Natural killer cell treated with Interleukin-12 subunit alpha and Interleukin-12 subunit beta and Interleukin-15 and Interleukin-18, amount 100 ng/mL, for 72 hours (primary cell): ENCODE measurements at regions not wholly inside any gene's neighbourhood (a gene's known extent, or its start where the extent isn't known, plus 50 kb on each side); places are given as distances from the start of the nearest gene placed in this dataset.
A peak's percentile ranks its signal among the peaks of the same experiment; 100 is the strongest.

Experiments used
- ATAC-seq, 2 donors: fragments of 150-1000 bp; cut with Tn5 transposase in 1 of 2; sonication (Bioruptor Pico), chemical (Tn5 transposase) in 1 of 2; 2 replicates each; pipeline ENCODE4 v1.10.0; 2021
- DNase-seq: peaks from one replicate; pipeline ENCODE4 v3.0.0; 2022; ENCODE audit warnings: low spot score
- H3K27ac Mint-ChIP-seq, 2 donors: 1 replicate in 1 of 2; 2 replicates in 1 of 2; pipeline ENCODE4 v1.8.0; 2022; ENCODE audit warnings: mixed read lengths in 2 of 2, mild to moderate bottlenecking in 1 of 2, moderate library complexity in 1 of 2
- H3K27me3 Mint-ChIP-seq, 2 donors: 1 replicate in 1 of 2; 2 replicates in 1 of 2; pipeline ENCODE4 v1.8.0; 2022; ENCODE audit warnings: mixed read lengths in 2 of 2
- H3K36me3 Mint-ChIP-seq: one replicate; pipeline ENCODE4 v1.8.0; 2022; ENCODE audit warnings: mixed read lengths
- H3K4me1 Mint-ChIP-seq, 2 donors: 1 replicate in 1 of 2; 2 replicates in 1 of 2; pipeline ENCODE4 v1.8.0; 2022; ENCODE audit warnings: low read depth in 2 of 2, mixed read lengths in 2 of 2, mild to moderate bottlenecking in 1 of 2
- H3K4me3 Mint-ChIP-seq: one replicate; pipeline ENCODE4 v1.8.0; 2022; ENCODE audit warnings: mixed read lengths
- H3K9me3 Mint-ChIP-seq: 2 replicates; pipeline ENCODE4 v1.8.0; 2022; ENCODE audit warnings: mixed read lengths

- H3K4me1 Mint-ChIP-seq, result no peaks in the 10 kb centered on the region
- ATAC-seq (no peak), DNase-seq (no peak)
- H3K4me3 Mint-ChIP-seq, result no peak overlapping the region
- peaks cover 12 to 31% of the 10 kb centered on the region in 2 donors for H3K27me3 Mint-ChIP-seq
- H3K36me3 Mint-ChIP-seq, result no peaks in the 10 kb centered on the region
- H3K27ac Mint-ChIP-seq, result no peak overlapping the region
- no peaks in the 10 kb centered on the region for H3K9me3 Mint-ChIP-seq
Measured at GRCh38 chr1:14055442-14056223, 355.6 kb downstream of the PRDM2 start.

- no peaks in the 10 kb centered on the region for H3K9me3 Mint-ChIP-seq
- no peaks in the 10 kb centered on the region for H3K4me1 Mint-ChIP-seq
- no peak overlapping the region for H3K27ac Mint-ChIP-seq
- H3K36me3 Mint-ChIP-seq, result no peaks in the 10 kb centered on the region
- DNase-seq, result no peak
- no peak for ATAC-seq
- peaks cover 22 to 34% of the 10 kb centered on the region in 2 donors for H3K27me3 Mint-ChIP-seq
- no peak overlapping the region for H3K4me3 Mint-ChIP-seq
Measured at GRCh38 chr1:14057640-14058039, 357.7 kb downstream of the PRDM2 start.

GRCh38 chr1:14061204-14061603, 361.2 kb downstream of the PRDM2 start:
- H3K4me1 Mint-ChIP-seq, result no peaks in the 10 kb centered on the region
- no peak overlapping the region for H3K27ac Mint-ChIP-seq

GRCh38 chr1:14061722-14062121, 361.7 kb downstream of the PRDM2 start:
- H3K27me3 Mint-ChIP-seq, result peaks cover 18 to 26% of the 10 kb centered on the region in 2 donors
- ATAC-seq (no peak), DNase-seq (no peak)
- H3K4me1 Mint-ChIP-seq, result no peaks in the 10 kb centered on the region
- no peaks in the 10 kb centered on the region for H3K36me3 Mint-ChIP-seq
- no peaks in the 10 kb centered on the region for H3K9me3 Mint-ChIP-seq
- H3K27ac Mint-ChIP-seq, result no peak overlapping the region
- H3K4me3 Mint-ChIP-seq, result no peak overlapping the region

More at GRCh38 chr1:14061204-14061603, 361.2 kb downstream of the PRDM2 start:
- Mint-ChIP-seq H3K36me3 (no peaks in the 10 kb centered on the region), H3K9me3 (no peaks in the 10 kb centered on the region), H3K27me3 (peaks cover 18 to 26% of the 10 kb centered on the region in 2 donors), H3K4me3 (no peak overlapping the region)
- no peak for ATAC-seq
- no peak for DNase-seq

- ATAC-seq, result no peak
Measured at GRCh38 chr1:14062669-14063068, 362.7 kb downstream of the PRDM2 start.

GRCh38 chr1:14064649-14065442, 364.9 kb downstream of the PRDM2 start:
- Mint-ChIP-seq H3K4me3 (no peak overlapping the region), H3K27me3 (peaks cover 18 to 19% of the 10 kb centered on the region in 2 donors), H3K27ac (no peak overlapping the region), H3K36me3 (no peaks in the 10 kb centered on the region), H3K4me1 (no peaks in the 10 kb centered on the region), H3K9me3 (no peaks in the 10 kb centered on the region)
- ATAC-seq (no peak), DNase-seq (no peak)

More at GRCh38 chr1:14062669-14063068, 362.7 kb downstream of the PRDM2 start:
- Mint-ChIP-seq H3K9me3 (no peaks in the 10 kb centered on the region), H3K27me3 (peaks cover 22 to 31% of the 10 kb centered on the region in 2 donors), H3K4me3 (no peak overlapping the region), H3K36me3 (no peaks in the 10 kb centered on the region), H3K27ac (no peak overlapping the region), H3K4me1 (no peaks in the 10 kb centered on the region)
- no peak for DNase-seq

GRCh38 chr1:14065486-14065885, 365.5 kb downstream of the PRDM2 start:
- Mint-ChIP-seq H3K4me3 (no peak overlapping the region), H3K36me3 (no peaks in the 10 kb centered on the region), H3K27me3 (peaks cover 18 to 19% of the 10 kb centered on the region in 2 donors), H3K4me1 (no peaks in the 10 kb centered on the region), H3K27ac (no peak overlapping the region), H3K9me3 (no peaks in the 10 kb centered on the region)
- no peak for DNase-seq
- no peak for ATAC-seq

- Mint-ChIP-seq H3K36me3 (no peaks in the 10 kb centered on the region), H3K27me3 (peaks cover 7 to 8% of the 10 kb centered on the region in 2 donors), H3K4me3 (no peak overlapping the region), H3K9me3 (no peaks in the 10 kb centered on the region), H3K4me1 (no peaks in the 10 kb centered on the region), H3K27ac (no peak overlapping the region)
- no peak for ATAC-seq
- DNase-seq, result no peak
Measured at GRCh38 chr1:14067036-14067435, 367.0 kb downstream of the PRDM2 start.

GRCh38 chr1:14067711-14068110, 367.7 kb downstream of the PRDM2 start:
- Mint-ChIP-seq H3K36me3 (no peaks in the 10 kb centered on the region), H3K4me1 (no peaks in the 10 kb centered on the region), H3K4me3 (no peak overlapping the region), H3K9me3 (no peaks in the 10 kb centered on the region), H3K27me3 (peaks cover 5 to 8% of the 10 kb centered on the region in 2 donors), H3K27ac (no peak overlapping the region)
- no peak for ATAC-seq
- DNase-seq, result no peak

GRCh38 chr1:14071581-14071980, 371.6 kb downstream of the PRDM2 start:
- H3K27me3 Mint-ChIP-seq, result peaks cover 7 to 18% of the 10 kb centered on the region in 2 donors
- H3K9me3 Mint-ChIP-seq, result no peaks in the 10 kb centered on the region
- H3K36me3 Mint-ChIP-seq, result no peaks in the 10 kb centered on the region
- no peak overlapping the region for H3K27ac Mint-ChIP-seq
- H3K4me1 Mint-ChIP-seq, result no peaks in the 10 kb centered on the region
- DNase-seq (no peak), ATAC-seq (peak in 1 of 2 donors; percentile 22)
- H3K4me3 Mint-ChIP-seq, result no peak overlapping the region

GRCh38 chr1:14080653-14081052, 380.7 kb downstream of the PRDM2 start:
- ATAC-seq (no peak), DNase-seq (no peak)
- Mint-ChIP-seq H3K4me1 (no peaks in the 10 kb centered on the region), H3K9me3 (no peaks in the 10 kb centered on the region), H3K27me3 (peaks cover 3 to 28% of the 10 kb centered on the region in 2 donors), H3K36me3 (no peaks in the 10 kb centered on the region), H3K27ac (no peak overlapping the region), H3K4me3 (no peak overlapping the region)

GRCh38 chr1:14082331-14082730, 382.3 kb downstream of the PRDM2 start:
- Mint-ChIP-seq H3K27me3 (peaks cover 4 to 35% of the 10 kb centered on the region in 2 donors), H3K9me3 (no peaks in the 10 kb centered on the region), H3K36me3 (no peaks in the 10 kb centered on the region), H3K4me3 (no peak overlapping the region), H3K27ac (no peak overlapping the region), H3K4me1 (no peaks in the 10 kb centered on the region)
- ATAC-seq (no peak), DNase-seq (no peak)

- Mint-ChIP-seq H3K9me3 (no peaks in the 10 kb centered on the region), H3K4me1 (no peaks in the 10 kb centered on the region), H3K4me3 (no peak overlapping the region), H3K36me3 (no peaks in the 10 kb centered on the region), H3K27me3 (peaks cover 5 to 44% of the 10 kb centered on the region in 2 donors), H3K27ac (no peak overlapping the region)
- ATAC-seq (no peak), DNase-seq (no peak)
Measured at GRCh38 chr1:14083277-14083676, 383.3 kb downstream of the PRDM2 start.

- H3K4me3 Mint-ChIP-seq, result no peak overlapping the region
- H3K4me1 Mint-ChIP-seq, result no peaks in the 10 kb centered on the region
- DNase-seq (no peak), ATAC-seq (no peak)
- H3K27ac Mint-ChIP-seq, result no peak overlapping the region
- no peaks in the 10 kb centered on the region for H3K9me3 Mint-ChIP-seq
- H3K36me3 Mint-ChIP-seq, result no peaks in the 10 kb centered on the region
- peaks cover 8 to 49% of the 10 kb centered on the region in 2 donors for H3K27me3 Mint-ChIP-seq
Measured at GRCh38 chr1:14083706-14084105, 383.7 kb downstream of the PRDM2 start.
